BE2C (cell line): ENCODE measurements at regions not wholly inside any gene's neighbourhood (a gene's known extent, or its start where the extent isn't known, plus 50 kb on each side); places are given as distances from the start of the nearest gene placed in this dataset.

Source experiments
- DNase-seq: peaks from one replicate; pipeline ENCODE4 v3.0.0-alpha.2; 2020
- H3K27me3 ChIP-seq: fragments of 250-450 bp; sonication (Bioruptor Pico); 2 replicates; pipeline ENCODE4 v1.5.1; 2020; ENCODE audit warnings: mild to moderate bottlenecking
- H3K36me3 ChIP-seq: fragments of 250-450 bp; sonication (Bioruptor Pico); 2 replicates; pipeline ENCODE4 v1.5.1; 2020; ENCODE audit warnings: mild to moderate bottlenecking
- H3K4me1 ChIP-seq: fragments of 250-450 bp; sonication (Bioruptor Pico); 2 replicates; pipeline ENCODE4 v1.5.1; 2020
- H3K4me3 ChIP-seq: 2 replicates; pipeline ENCODE4 v1.5.1; 2011; ENCODE audit warnings: low read depth, low read length
- H3K9me3 ChIP-seq: fragments of 250-450 bp; sonication (Bioruptor Pico); 2 replicates; pipeline ENCODE4 v1.5.1; 2020
- CTCF ChIP-seq: IDR thresholded peaks from 2 replicates; pipeline ENCODE4 v1.5.1; 2012; ENCODE audit warnings: mild to moderate bottlenecking, low read depth, low read length

- Histone ChIP-seq H3K9me3 (no peaks in the 10 kb centered on the region), H3K36me3 (no peaks in the 10 kb centered on the region), H3K27me3 (no peaks in the 10 kb centered on the region), H3K4me1 (no peaks in the 10 kb centered on the region), H3K4me3 (peak overlapping the region; percentile 58; the same call in 1 of the 2 replicates)
- no peak for TF ChIP-seq CTCF
- no peak for DNase-seq
Measured at GRCh38 chr18:76589316-76589715, 94.3 kb upstream of the ZNF516 start.

- no peak for TF ChIP-seq CTCF
- Histone ChIP-seq H3K9me3 (no peaks in the 10 kb centered on the region), H3K4me1 (no peaks in the 10 kb centered on the region), H3K27me3 (no peaks in the 10 kb centered on the region), H3K36me3 (no peaks in the 10 kb centered on the region), H3K4me3 (peak overlapping the region; percentile 58)
- DNase-seq, result no peak
Measured at GRCh38 chr18:76588601-76589226, 93.7 kb upstream of the ZNF516 start.

- no peak overlapping the region for H3K4me3 ChIP-seq
- no peak for DNase-seq
- no peak for TF ChIP-seq CTCF
- no peaks in the 10 kb centered on the region for H3K4me1 ChIP-seq
- H3K27me3 ChIP-seq, result no peaks in the 10 kb centered on the region
- H3K36me3 ChIP-seq, result no peaks in the 10 kb centered on the region
- no peaks in the 10 kb centered on the region for H3K9me3 ChIP-seq
Measured at GRCh38 chr18:76587879-76588271, 92.8 kb upstream of the ZNF516 start.

- no peaks in the 10 kb centered on the region for H3K36me3 ChIP-seq
- H3K4me1 ChIP-seq, result no peaks in the 10 kb centered on the region
- no peak for TF ChIP-seq CTCF
- H3K4me3 ChIP-seq, result no peak overlapping the region
- H3K9me3 ChIP-seq, result no peaks in the 10 kb centered on the region
- DNase-seq, result no peak
- no peaks in the 10 kb centered on the region for H3K27me3 ChIP-seq
Measured at GRCh38 chr18:76587147-76587878, 92.3 kb upstream of the ZNF516 start.

GRCh38 chr18:76584414-76585310 lies 89.6 kb upstream of the ZNF516 start:
- Histone ChIP-seq H3K9me3 (no peaks in the 10 kb centered on the region), H3K27me3 (no peaks in the 10 kb centered on the region), H3K4me1 (no peaks in the 10 kb centered on the region), H3K4me3 (no peak overlapping the region), H3K36me3 (no peaks in the 10 kb centered on the region)
- no peak for DNase-seq
- no peak for TF ChIP-seq CTCF
